OCI-LY7 (cell line): ENCODE measurements at regions not wholly inside any gene's neighbourhood (a gene's known extent, or its start where the extent isn't known, plus 50 kb on each side); places are given as distances from the start of the nearest gene placed in this dataset.

Source experiments
- BruUV-seq: library from RNA; stranded (reverse); fragments of 400-500 nt; replicated peaks from 2 replicates; lab custom pipeline; 2021; lab: Mats Ljungman, UMichigan
- CTCF ChIA-PET: fragments of 300-600 bp; sonication (Branson Sonifier 250); formaldehyde crosslinking; loops from one replicate; lab custom pipeline; 2022; ENCODE audit warnings: antibody characterized with exemption; ENCODE audit not compliant: unreplicated experiment; lab: Charles Lee
- POLR2A ChIA-PET: fragments of 300-600 bp; sonication (Branson Sonifier 250); formaldehyde crosslinking; loops from one replicate; lab custom pipeline; 2022; ENCODE audit warnings: antibody characterized with exemption; lab: Charles Lee
- DNase-seq: peaks from one replicate; pipeline ENCODE4 v3.0.0-alpha.2; 2015; ENCODE audit warnings: low spot score
- H2AFZ ChIP-seq: fragments of 200-600 bp; sonication (generic), shearing (Covaris generic); 2 replicates; pipeline ENCODE4 v1.6.1; 2014; ENCODE audit warnings: mild to moderate bottlenecking, antibody characterized with exemption, low read length, moderate library complexity
- H3K27ac ChIP-seq: fragments of 200-600 bp; sonication (generic); 2 replicates; pipeline ENCODE4 v1.5.1; 2014; ENCODE audit warnings: mixed run types, low read depth, mild to moderate bottlenecking, moderate library complexity, low read length, inconsistent platforms; ENCODE audit not compliant: poor library complexity, severe bottlenecking
- H3K36me3 ChIP-seq: fragments of 200-600 bp; sonication (generic); 2 replicates; pipeline ENCODE4 v1.6.1; 2014; ENCODE audit warnings: mild to moderate bottlenecking, antibody characterized with exemption, low read length, moderate library complexity, mixed read lengths; ENCODE audit not compliant: insufficient read depth
- H3K4me1 ChIP-seq: fragments of 200-600 bp; sonication (generic); 2 replicates; pipeline ENCODE4 v1.5.1; 2014; ENCODE audit warnings: mild to moderate bottlenecking, low read length; ENCODE audit not compliant: insufficient read depth, poor library complexity, severe bottlenecking
- H3K4me2 ChIP-seq: fragments of 200-600 bp; sonication (generic); 2 replicates; pipeline ENCODE4 v1.6.1; 2014; ENCODE audit warnings: mild to moderate bottlenecking, low read length
- H3K4me3 ChIP-seq: fragments of 200-600 bp; sonication (generic); 2 replicates; pipeline ENCODE4 v1.5.1; 2014; ENCODE audit warnings: mild to moderate bottlenecking, low read depth, low read length; ENCODE audit not compliant: poor library complexity, severe bottlenecking
- H3K79me2 ChIP-seq: fragments of 200-600 bp; sonication (generic); 2 replicates; pipeline ENCODE4 v1.6.1; 2016; ENCODE audit warnings: low read depth, mild to moderate bottlenecking, low read length, moderate library complexity, mixed read lengths; ENCODE audit not compliant: insufficient read depth
- H3K9me2 ChIP-seq: fragments of 200-600 bp; sonication (generic); 2 replicates; pipeline ENCODE4 v1.6.1; 2016; ENCODE audit warnings: mild to moderate bottlenecking, low read length, mixed read lengths; ENCODE audit not compliant: insufficient read depth
- H3K9me3 ChIP-seq: fragments of 200-600 bp; sonication (generic); 2 replicates; pipeline ENCODE4 v1.6.1; 2014; ENCODE audit warnings: mild to moderate bottlenecking, mixed run types, low read length, mixed read lengths
- H4K20me1 ChIP-seq: fragments of 200-600 bp; sonication (generic); 2 replicates; pipeline ENCODE4 v1.6.1; 2014; ENCODE audit warnings: mild to moderate bottlenecking, antibody characterized with exemption, low read length, moderate library complexity, mixed read lengths; ENCODE audit not compliant: insufficient read depth
- CTCF ChIP-seq: fragments of 200-600 bp; sonication (generic); conservative IDR thresholded peaks from 2 replicates; pipeline ENCODE4 v1.5.1; 2014; ENCODE audit warnings: mild to moderate bottlenecking, antibody characterized with exemption, low read length, moderate library complexity, mixed read lengths
- EZH2phosphoT487 ChIP-seq: fragments of 200-600 bp; sonication (generic); IDR thresholded peaks from 2 replicates; pipeline ENCODE4 v1.6.1; 2018; ENCODE audit warnings: low read depth, borderline replicate concordance, mild to moderate bottlenecking, mixed run types, antibody characterized with exemption, low read length, moderate library complexity, mixed read lengths
- intact Hi-C: fragments of 100-400 bp; cut with micrococcal nuclease; formaldehyde crosslinking; loops from one replicate; pipeline ENCODE4 v1.10.0; 2022; ENCODE audit not compliant: unreplicated experiment

- intact Hi-C loops, result loop anchor here (1.0 to 10.0 kb wide), 3 partner anchors 109 to 1091 kb away; partner anchors contain the start of gene AJAP1
- Histone ChIP-seq H4K20me1 (no peaks in the 10 kb centered on the region), H3K4me1 (no peaks in the 10 kb centered on the region), H2AFZ (no peak overlapping the region), H3K79me2 (no peaks in the 10 kb centered on the region), H3K27ac (no peak overlapping the region), H3K9me3 (no peaks in the 10 kb centered on the region), H3K36me3 (no peaks in the 10 kb centered on the region), H3K9me2 (no peaks in the 10 kb centered on the region), H3K4me3 (no peak overlapping the region), H3K4me2 (no peak overlapping the region)
- ChIA-PET POLR2A (no interaction called here), CTCF (interaction anchor here (0.6 to 1.0 kb wide), 3 partner anchors 18 to 231 kb away, joined by 3 to 5 read pairs (median 3); no protein-coding TSS in a partner anchor)
- no TSS peak for BruUV-seq
- no peak for TF ChIP-seq EZH2phosphoT487
- peak; percentile 83 for TF ChIP-seq CTCF
- DNase-seq, result peak; percentile 58
Observed at GRCh38 chr1:5745800-5746610, 246.2 kb downstream of the NPHP4 start.

- no peaks in the 10 kb centered on the region for H3K36me3 ChIP-seq
- TF ChIP-seq EZH2phosphoT487, result no peak
- TF ChIP-seq CTCF, result no peak
- H3K4me3 ChIP-seq, result no peak overlapping the region
- H3K9me3 ChIP-seq, result no peaks in the 10 kb centered on the region
- H3K27ac ChIP-seq, result no peak overlapping the region
- H3K79me2 ChIP-seq, result no peaks in the 10 kb centered on the region
- ChIA-PET CTCF (interaction anchor here (0.6 to 1.0 kb wide), 2 partner anchors 172 to 231 kb away, joined by 3 to 5 read pairs; no protein-coding TSS in a partner anchor), POLR2A (no interaction called here)
- H2AFZ ChIP-seq, result no peak overlapping the region
- BruUV-seq, result no TSS peak
- no peaks in the 10 kb centered on the region for H4K20me1 ChIP-seq
- no peaks in the 10 kb centered on the region for H3K4me1 ChIP-seq
- H3K9me2 ChIP-seq, result no peaks in the 10 kb centered on the region
- intact Hi-C loops, result loop anchor here (1.0 to 10.0 kb wide), 2 partner anchors 108 to 1090 kb away; partner anchors contain the start of gene AJAP1
- no peak for DNase-seq
- no peak overlapping the region for H3K4me2 ChIP-seq
Observed at GRCh38 chr1:5744911-5745799, 247.1 kb downstream of the NPHP4 start.
